ENCODE measurements at regions not wholly inside any gene's neighbourhood (a gene's known extent, or its start where the extent isn't known, plus 50 kb on each side); places are given as distances from the start of the nearest gene placed in this dataset.

DNA sequence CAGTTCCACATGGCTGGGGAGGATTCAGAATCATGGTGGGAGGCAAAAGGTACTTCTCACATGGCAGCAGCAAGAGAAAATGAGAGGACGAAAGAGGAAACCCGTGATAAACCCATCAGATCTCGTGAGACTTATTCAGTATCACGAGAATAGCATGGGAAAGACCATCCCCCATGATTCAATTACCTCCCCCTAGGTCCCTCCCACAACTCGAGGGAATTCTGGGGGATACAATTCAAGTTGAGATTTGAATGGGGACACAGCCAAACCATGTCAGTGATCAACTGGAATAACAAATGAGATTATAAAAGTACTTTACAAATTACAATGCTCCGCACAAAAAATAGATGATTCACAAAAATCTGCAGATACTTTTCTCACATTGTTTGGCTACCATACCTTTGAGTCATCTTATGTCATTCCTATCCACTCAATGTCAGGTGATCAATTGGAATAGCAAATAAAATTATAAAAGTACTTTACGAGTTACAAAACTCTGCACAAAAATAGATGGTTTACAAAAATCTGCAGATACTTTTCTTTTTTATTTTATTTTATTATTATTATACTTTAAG is 338.9 kb downstream of the C12orf50 start:
- no peaks in the 10 kb centered on the region for H3K4me1 Mint-ChIP-seq
- H3K9me3 Mint-ChIP-seq, result peaks cover 4% of the 10 kb centered on the region
- no peaks in the 10 kb centered on the region for H3K36me3 Mint-ChIP-seq
- no peaks in the 10 kb centered on the region for H3K27me3 Mint-ChIP-seq
- no peak overlapping the region for H3K4me3 Mint-ChIP-seq
- no peak for ATAC-seq
- H3K27ac Mint-ChIP-seq, result no peak overlapping the region

DNA sequence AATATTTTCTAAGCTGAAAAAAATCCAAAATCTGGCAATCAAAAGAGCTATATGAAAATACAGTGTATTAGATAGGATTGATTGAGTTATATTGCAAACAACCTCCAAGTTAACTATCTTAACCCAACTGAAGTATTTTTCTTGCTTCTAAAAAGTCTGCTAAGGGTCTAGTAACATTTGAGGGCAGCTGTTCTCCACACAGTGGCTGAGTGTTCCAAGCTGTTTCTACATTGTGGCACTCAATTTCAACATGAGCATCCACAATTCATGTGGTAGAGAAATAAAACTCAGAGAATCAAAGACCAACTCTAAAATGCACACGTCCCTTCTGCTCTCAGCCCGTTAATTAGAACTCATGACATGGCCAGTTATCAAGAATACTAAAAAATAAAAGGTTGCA is 340.0 kb downstream of the C12orf50 start:
- Mint-ChIP-seq H3K36me3 (no peaks in the 10 kb centered on the region), H3K4me1 (no peaks in the 10 kb centered on the region), H3K4me3 (no peak overlapping the region), H3K9me3 (peaks cover 4% of the 10 kb centered on the region), H3K27ac (no peak overlapping the region), H3K27me3 (no peaks in the 10 kb centered on the region)
- ATAC-seq, result no peak

DNA sequence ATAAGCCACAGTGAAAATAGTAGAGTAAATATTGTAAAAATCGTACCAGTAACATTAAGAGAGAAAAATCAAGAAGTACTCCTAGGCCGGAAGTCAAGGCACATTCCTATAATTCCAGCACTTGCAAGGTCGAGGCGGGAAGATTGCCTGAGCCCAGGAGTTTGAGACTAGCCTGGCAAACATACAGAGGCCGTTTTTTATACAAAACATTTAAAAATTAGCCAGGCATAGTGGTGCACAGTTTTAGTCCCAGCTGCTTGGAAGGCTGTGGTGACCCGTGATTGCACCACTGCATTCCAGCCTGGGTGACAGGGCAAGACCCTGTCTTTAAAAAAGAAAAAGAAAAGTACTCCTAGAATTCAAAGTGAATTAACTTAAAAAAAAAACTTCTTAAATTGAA is 341.8 kb downstream of the C12orf50 start:
- H3K27ac Mint-ChIP-seq, result no peak overlapping the region
- H3K9me3 Mint-ChIP-seq, result no peaks in the 10 kb centered on the region
- no peaks in the 10 kb centered on the region for H3K27me3 Mint-ChIP-seq
- no peaks in the 10 kb centered on the region for H3K36me3 Mint-ChIP-seq
- H3K4me3 Mint-ChIP-seq, result no peak overlapping the region
- ATAC-seq, result no peak
- no peaks in the 10 kb centered on the region for H3K4me1 Mint-ChIP-seq

GRCh38 chr12:87685696-87686095 is 343.5 kb downstream of the C12orf50 start:
- H3K9me3 Mint-ChIP-seq, result no peaks in the 10 kb centered on the region
- ATAC-seq, result no peak

GRCh38 chr12:87679251-87679650 is 349.9 kb downstream of the C12orf50 start:
- H3K27me3 Mint-ChIP-seq, result no peaks in the 10 kb centered on the region
- H3K4me1 Mint-ChIP-seq, result no peaks in the 10 kb centered on the region
- no peak for ATAC-seq
- H3K4me3 Mint-ChIP-seq, result no peak overlapping the region
- H3K27ac Mint-ChIP-seq, result no peak overlapping the region
- H3K36me3 Mint-ChIP-seq, result no peaks in the 10 kb centered on the region
- H3K9me3 Mint-ChIP-seq, result no peaks in the 10 kb centered on the region

More at GRCh38 chr12:87685696-87686095, 343.5 kb downstream of the C12orf50 start:
- Mint-ChIP-seq H3K4me3 (no peak overlapping the region), H3K36me3 (no peaks in the 10 kb centered on the region), H3K27ac (no peak overlapping the region), H3K4me1 (no peaks in the 10 kb centered on the region), H3K27me3 (no peaks in the 10 kb centered on the region)

GRCh38 chr12:87678453-87678852 is 350.7 kb downstream of the C12orf50 start:
- no peaks in the 10 kb centered on the region for H3K4me1 Mint-ChIP-seq
- H3K27me3 Mint-ChIP-seq, result no peaks in the 10 kb centered on the region
- H3K4me3 Mint-ChIP-seq, result no peak overlapping the region
- no peak overlapping the region for H3K27ac Mint-ChIP-seq
- no peaks in the 10 kb centered on the region for H3K36me3 Mint-ChIP-seq
- ATAC-seq, result no peak
- H3K9me3 Mint-ChIP-seq, result no peaks in the 10 kb centered on the region

GRCh38 chr12:87676731-87677130 is 352.5 kb downstream of the C12orf50 start:
- Mint-ChIP-seq H3K27me3 (no peaks in the 10 kb centered on the region), H3K4me1 (no peaks in the 10 kb centered on the region)
- no peak for ATAC-seq

GRCh38 chr12:87671757-87672156 is 357.4 kb downstream of the C12orf50 start:
- H3K4me1 Mint-ChIP-seq, result no peaks in the 10 kb centered on the region
- H3K27ac Mint-ChIP-seq, result no peak overlapping the region
- no peak overlapping the region for H3K4me3 Mint-ChIP-seq
- ATAC-seq, result no peak
- no peaks in the 10 kb centered on the region for H3K9me3 Mint-ChIP-seq
- no peaks in the 10 kb centered on the region for H3K36me3 Mint-ChIP-seq
- no peaks in the 10 kb centered on the region for H3K27me3 Mint-ChIP-seq

More at GRCh38 chr12:87676731-87677130, 352.5 kb downstream of the C12orf50 start:
- H3K36me3 Mint-ChIP-seq, result no peaks in the 10 kb centered on the region
- no peak overlapping the region for H3K4me3 Mint-ChIP-seq
- no peaks in the 10 kb centered on the region for H3K9me3 Mint-ChIP-seq
- H3K27ac Mint-ChIP-seq, result no peak overlapping the region

- H3K27me3 Mint-ChIP-seq, result no peaks in the 10 kb centered on the region
- no peak for ATAC-seq
Observed at GRCh38 chr12:87670448-87670847, 358.8 kb downstream of the C12orf50 start.

DNA sequence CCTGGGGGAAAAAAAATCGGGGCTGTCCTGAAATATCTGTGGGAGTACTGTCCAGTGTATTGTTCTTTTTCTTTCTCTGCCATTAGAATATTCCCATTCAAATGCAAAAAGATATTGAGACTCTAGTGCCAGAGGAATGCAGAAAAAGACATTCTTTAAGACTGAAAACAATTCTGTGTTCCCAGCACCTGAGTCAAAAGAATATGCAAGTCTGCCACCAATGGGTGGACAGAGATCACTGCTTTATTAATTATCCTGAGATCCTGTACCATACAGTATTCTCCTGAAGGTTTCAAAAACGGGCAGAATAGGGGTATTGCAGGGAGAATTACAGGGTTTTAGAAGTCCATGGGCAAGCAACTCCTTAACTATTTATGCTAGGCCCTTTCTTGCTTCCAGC is 361.8 kb downstream of the C12orf50 start:
- Mint-ChIP-seq H3K9me3 (no peaks in the 10 kb centered on the region), H3K4me3 (no peak overlapping the region), H3K4me1 (peaks cover 4% of the 10 kb centered on the region), H3K27me3 (no peaks in the 10 kb centered on the region), H3K27ac (no peak overlapping the region), H3K36me3 (no peaks in the 10 kb centered on the region)
- ATAC-seq, result peak; percentile 48

More at GRCh38 chr12:87670448-87670847, 358.8 kb downstream of the C12orf50 start:
- Mint-ChIP-seq H3K36me3 (no peaks in the 10 kb centered on the region), H3K4me1 (no peaks in the 10 kb centered on the region), H3K4me3 (no peak overlapping the region), H3K27ac (no peak overlapping the region), H3K9me3 (no peaks in the 10 kb centered on the region)

DNA sequence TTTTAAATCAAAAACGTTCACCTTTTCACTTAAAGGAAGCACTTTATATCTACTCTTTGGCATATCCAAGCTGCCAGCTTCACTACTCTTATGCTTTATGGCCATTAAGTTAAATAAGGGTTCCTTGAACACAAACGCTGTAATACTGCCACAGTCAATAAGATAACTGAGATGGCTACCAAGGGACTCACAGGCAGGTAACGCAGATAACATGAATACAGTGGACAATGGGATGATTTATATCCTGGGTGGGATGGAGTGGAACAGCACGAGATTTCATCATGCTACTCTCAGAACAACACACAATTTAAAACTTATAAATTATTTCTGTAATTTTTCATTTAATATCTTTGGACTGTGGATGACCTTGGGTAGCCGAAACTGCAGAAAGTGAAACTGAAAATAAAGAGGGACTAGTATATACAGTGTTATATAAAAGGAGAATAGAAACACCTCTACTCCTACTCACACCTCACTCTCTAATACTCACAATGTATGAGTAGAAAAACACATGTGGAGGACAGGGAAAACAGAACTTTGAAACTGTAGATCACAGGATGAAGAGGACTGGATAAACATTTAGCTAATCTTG is 367.3 kb downstream of the C12orf50 start:
- Mint-ChIP-seq H3K4me1 (peaks cover 19% of the 10 kb centered on the region), H3K36me3 (no peaks in the 10 kb centered on the region), H3K9me3 (no peaks in the 10 kb centered on the region), H3K27ac (peak overlapping the region; percentile 66), H3K27me3 (no peaks in the 10 kb centered on the region), H3K4me3 (no peak overlapping the region)
- peak; percentile 64 for ATAC-seq

DNA sequence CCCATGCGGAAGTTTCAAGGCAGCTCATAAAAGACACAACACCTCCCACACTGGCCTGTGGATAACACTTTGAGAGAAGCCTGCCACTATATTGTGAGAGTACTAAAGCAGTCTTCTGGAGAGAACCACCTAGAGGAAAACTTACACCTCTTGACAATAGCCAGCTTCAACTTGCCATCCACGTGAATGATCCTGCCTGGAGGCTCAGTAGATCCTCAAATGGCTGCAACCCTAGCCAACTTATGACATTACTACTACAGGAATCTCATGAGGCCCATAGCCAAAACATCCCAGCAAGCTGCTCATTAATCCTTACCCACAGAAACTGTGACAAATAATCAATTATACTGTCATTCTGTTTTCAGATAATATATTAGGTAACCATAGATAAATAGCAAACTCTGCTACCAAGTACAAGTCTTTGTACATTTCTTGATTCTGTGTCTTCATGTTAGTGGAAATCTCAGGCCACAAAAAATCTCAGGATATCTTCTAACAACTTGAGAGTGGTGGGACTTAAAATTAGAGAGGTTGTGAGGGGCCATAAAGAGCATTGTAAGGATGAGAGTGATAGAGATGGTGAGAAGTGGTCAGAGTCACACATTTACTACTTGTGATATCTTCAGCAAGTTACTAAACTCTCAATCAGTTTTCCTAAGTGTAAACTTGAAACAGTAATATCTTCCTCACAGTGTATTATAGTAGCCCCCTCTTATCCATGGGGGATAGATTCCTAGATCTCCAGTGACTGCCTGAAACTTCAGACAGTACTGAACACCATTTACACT is 368.0 kb downstream of the C12orf50 start:
- no peaks in the 10 kb centered on the region for H3K36me3 Mint-ChIP-seq
- no peaks in the 10 kb centered on the region for H3K9me3 Mint-ChIP-seq
- no peak overlapping the region for H3K4me3 Mint-ChIP-seq
- H3K4me1 Mint-ChIP-seq, result peaks cover 19% of the 10 kb centered on the region
- H3K27me3 Mint-ChIP-seq, result no peaks in the 10 kb centered on the region
- H3K27ac Mint-ChIP-seq, result peak overlapping the region; percentile 66
- ATAC-seq, result no peak

- Mint-ChIP-seq H3K4me1 (peaks cover 19% of the 10 kb centered on the region), H3K36me3 (no peaks in the 10 kb centered on the region), H3K27ac (no peak overlapping the region), H3K4me3 (no peak overlapping the region), H3K9me3 (no peaks in the 10 kb centered on the region), H3K27me3 (no peaks in the 10 kb centered on the region)
- no peak for ATAC-seq
Observed at GRCh38 chr12:87660291-87660690, 368.9 kb downstream of the C12orf50 start.

- no peak overlapping the region for H3K27ac Mint-ChIP-seq
- H3K4me3 Mint-ChIP-seq, result no peak overlapping the region
- peaks cover 5% of the 10 kb centered on the region for H3K4me1 Mint-ChIP-seq
- no peak for ATAC-seq
- no peaks in the 10 kb centered on the region for H3K9me3 Mint-ChIP-seq
- no peaks in the 10 kb centered on the region for H3K36me3 Mint-ChIP-seq
- H3K27me3 Mint-ChIP-seq, result no peaks in the 10 kb centered on the region
Observed at GRCh38 chr12:87656311-87656710, 372.9 kb downstream of the C12orf50 start.

DNA sequence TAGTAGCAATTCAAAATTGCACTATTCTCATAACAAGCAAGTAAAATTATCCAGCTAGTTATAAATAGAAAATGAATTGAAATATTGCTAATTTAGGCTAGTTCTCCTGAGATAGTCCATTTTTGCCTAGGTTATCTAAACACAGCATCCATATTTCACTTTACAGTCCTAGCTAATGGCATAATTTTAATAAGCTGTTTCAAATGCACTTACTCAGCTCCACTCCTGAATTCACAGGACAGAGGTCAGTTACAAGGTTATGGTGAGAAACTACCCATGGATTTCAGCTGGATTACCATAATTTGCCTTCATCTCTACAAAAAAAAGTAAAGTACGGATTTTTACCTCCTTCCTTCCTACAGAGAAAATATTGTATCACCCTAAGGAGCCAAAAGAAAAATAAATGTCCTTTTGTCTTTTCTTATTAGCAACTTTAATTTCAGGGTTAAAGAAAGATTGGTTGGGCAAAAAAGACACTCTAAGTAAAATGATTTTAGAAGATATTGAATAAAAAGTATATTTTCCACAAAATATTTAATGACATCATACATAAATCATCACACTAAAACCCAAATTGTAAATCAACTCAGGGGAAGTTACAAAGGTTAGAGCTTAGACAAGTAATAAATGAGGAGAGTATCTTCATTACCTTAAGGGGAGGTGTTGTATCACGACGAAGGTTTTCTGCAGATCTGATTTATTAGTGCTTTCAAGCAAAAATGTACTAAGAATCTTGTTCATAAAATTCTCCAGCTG is 377.4 kb downstream of the C12orf50 start:
- H3K4me1 Mint-ChIP-seq, result no peaks in the 10 kb centered on the region
- H3K27me3 Mint-ChIP-seq, result no peaks in the 10 kb centered on the region
- ATAC-seq, result no peak
- no peak overlapping the region for H3K4me3 Mint-ChIP-seq
- H3K27ac Mint-ChIP-seq, result no peak overlapping the region
- H3K9me3 Mint-ChIP-seq, result no peaks in the 10 kb centered on the region
- H3K36me3 Mint-ChIP-seq, result no peaks in the 10 kb centered on the region
